Omental fat pad (tissue), 3 donors: ENCODE measurements at regions not wholly inside any gene's neighbourhood (a gene's known extent, or its start where the extent isn't known, plus 50 kb on each side); places are given as distances from the start of the nearest gene placed in this dataset.

Experiments
- ATAC-seq: fragments of 150-250 bp; one replicate; pipeline ENCODE4 v1.9.1; 2016; ENCODE audit warnings: mild to moderate bottlenecking, moderate library complexity; ENCODE audit not compliant: low FRiP score
- DNase-seq: peaks from one replicate; pipeline ENCODE4 v3.0.0-alpha.2; 2019; ENCODE audit warnings: low spot score
- CTCF ChIP-seq, 3 donors: fragments of 450-650 bp; IDR thresholded peaks; one replicate each; pipeline ENCODE4 v1.5.1; 2016 to 2017; ENCODE audit warnings: antibody characterized with exemption in 3 of 3, mild to moderate bottlenecking in 3 of 3, moderate library complexity in 2 of 3

GRCh38 chr2:4357121-4357520, 653.7 kb downstream of the DCDC2C start:
- DNase-seq (no peak), ATAC-seq (no peak)
- no peak for TF ChIP-seq CTCF (IDR thresholded peaks at IDR 0.05)

GRCh38 chr2:4358837-4359236, 655.5 kb downstream of the DCDC2C start:
- no peak for TF ChIP-seq CTCF (IDR thresholded peaks at IDR 0.05)
- ATAC-seq (no peak), DNase-seq (no peak)

GRCh38 chr2:4368907-4369306, 665.5 kb downstream of the DCDC2C start:
- no peak for TF ChIP-seq CTCF (IDR thresholded peaks at IDR 0.05)
- DNase-seq (no peak), ATAC-seq (no peak)

- ATAC-seq (no peak), DNase-seq (no peak)
- TF ChIP-seq CTCF (IDR thresholded peaks at IDR 0.05), result no peak
Observed at GRCh38 chr2:4369826-4370419, 666.5 kb downstream of the DCDC2C start.

- ATAC-seq (no peak), DNase-seq (no peak)
- TF ChIP-seq CTCF (IDR thresholded peaks at IDR 0.05), result no peak
Observed at GRCh38 chr2:4370422-4371090, 667.2 kb downstream of the DCDC2C start.

- TF ChIP-seq CTCF (IDR thresholded peaks at IDR 0.05), result no peak
- no peak for DNase-seq
- no peak for ATAC-seq
Observed at GRCh38 chr2:4381049-4381448, 677.7 kb downstream of the DCDC2C start.

GRCh38 chr2:4381773-4382172, 678.4 kb downstream of the DCDC2C start:
- DNase-seq (no peak), ATAC-seq (no peak)
- no peak for TF ChIP-seq CTCF (IDR thresholded peaks at IDR 0.05)
